ENCODE measurements at regions not wholly inside any gene's neighbourhood (a gene's known extent, or its start where the extent isn't known, plus 50 kb on each side); places are given as distances from the start of the nearest gene placed in this dataset.

DNA sequence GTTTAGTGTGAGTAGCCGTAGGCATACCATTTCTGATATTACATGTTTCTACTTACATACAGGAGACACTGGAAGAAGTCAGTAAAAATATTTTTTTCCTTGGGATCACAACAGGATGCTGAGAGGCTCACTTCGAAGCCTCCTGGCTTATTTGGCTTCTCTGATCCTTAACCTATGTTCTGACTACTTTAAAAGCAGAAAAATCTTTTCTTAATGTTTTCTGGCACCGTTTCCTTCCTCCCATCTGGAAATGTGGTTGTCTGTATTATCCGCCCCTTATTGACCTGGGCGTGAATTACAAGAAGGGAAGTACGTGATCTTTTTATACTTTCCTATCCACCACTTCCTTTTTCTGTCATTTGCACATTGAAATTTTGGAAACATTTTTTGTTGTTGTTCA is 379.6 kb downstream of the COL12A1 start:
- no peak for TF ChIP-seq GATA1 (IDR thresholded peaks at IDR 0.05; ENCODE audit: low read depth, low read length)
- TF ChIP-seq POLR2A (IDR thresholded peaks at IDR 0.05; ENCODE audit: low read length): no peak
- no peak for DNase-seq

DNA sequence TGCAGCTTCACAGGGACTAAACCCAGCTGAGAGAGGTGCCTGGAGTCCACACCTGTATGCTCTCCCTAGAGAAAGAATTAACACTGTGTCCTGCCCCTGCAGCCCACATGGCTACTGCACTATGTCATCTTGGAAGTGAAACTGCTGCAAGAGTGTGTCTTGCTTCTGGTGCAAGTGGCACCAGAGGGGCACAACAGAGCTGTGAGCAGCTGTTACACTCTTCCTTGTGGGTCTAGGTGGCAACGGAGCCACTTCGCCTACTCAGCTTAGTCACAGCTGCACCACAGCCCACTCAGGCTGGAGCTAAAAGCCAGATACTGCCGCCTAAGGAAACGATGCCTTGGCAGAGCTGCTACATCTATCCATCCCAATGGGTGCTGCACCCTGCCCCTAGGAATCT is 391.4 kb downstream of the COL12A1 start:
- DNase-seq: no peak
- TF ChIP-seq GATA1 (IDR thresholded peaks at IDR 0.05; ENCODE audit: low read depth, low read length): no peak
- no peak for TF ChIP-seq POLR2A (IDR thresholded peaks at IDR 0.05; ENCODE audit: low read length)

- no peak for TF ChIP-seq POLR2A (IDR thresholded peaks at IDR 0.05; ENCODE audit: low read length)
- no peak for TF ChIP-seq GATA1 (IDR thresholded peaks at IDR 0.05; ENCODE audit: low read depth, low read length)
- no peak for DNase-seq
Measured at GRCh38 chr6:74807674-74808073, 398.2 kb downstream of the COL12A1 start.

DNA sequence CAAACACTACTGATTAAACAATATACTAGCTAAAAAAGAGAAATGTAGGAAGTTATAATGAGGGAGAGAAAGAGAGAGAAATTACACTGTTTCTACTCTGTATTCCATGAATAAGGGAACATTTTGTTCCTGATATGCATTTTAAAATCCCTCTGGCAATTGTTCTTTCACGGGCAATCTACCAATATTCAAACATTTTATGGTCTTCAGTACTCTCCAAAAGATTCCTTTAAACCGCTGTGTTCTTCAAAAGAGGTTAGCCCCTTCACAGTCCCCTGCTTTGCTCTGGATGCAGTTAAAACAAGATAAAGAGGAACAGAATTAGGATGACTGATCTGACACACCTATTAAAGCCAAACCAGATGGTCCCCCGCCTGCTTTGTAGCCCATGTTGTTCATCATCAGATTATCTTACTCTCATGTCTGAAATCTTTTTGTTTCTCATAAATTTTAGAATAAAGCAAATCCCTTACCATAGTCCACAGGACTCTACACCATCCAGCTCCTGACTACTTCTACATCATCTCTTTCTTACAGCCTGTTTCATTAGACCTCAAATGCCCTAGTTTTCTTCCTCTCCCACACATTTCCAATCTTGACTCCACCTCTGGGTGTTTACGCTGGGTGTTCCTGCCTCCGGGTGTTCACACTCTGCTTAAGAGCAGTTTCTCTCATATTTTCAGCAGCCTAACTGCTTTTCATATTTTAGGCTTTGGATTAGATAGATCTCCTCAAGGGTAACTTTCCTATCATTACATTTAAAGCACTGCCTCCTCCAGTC is 399.7 kb downstream of the COL12A1 start:
- no peak for TF ChIP-seq GATA1 (IDR thresholded peaks at IDR 0.05; ENCODE audit: low read depth, low read length)
- no peak for TF ChIP-seq POLR2A (IDR thresholded peaks at IDR 0.05; ENCODE audit: low read length)
- no peak for DNase-seq

DNA sequence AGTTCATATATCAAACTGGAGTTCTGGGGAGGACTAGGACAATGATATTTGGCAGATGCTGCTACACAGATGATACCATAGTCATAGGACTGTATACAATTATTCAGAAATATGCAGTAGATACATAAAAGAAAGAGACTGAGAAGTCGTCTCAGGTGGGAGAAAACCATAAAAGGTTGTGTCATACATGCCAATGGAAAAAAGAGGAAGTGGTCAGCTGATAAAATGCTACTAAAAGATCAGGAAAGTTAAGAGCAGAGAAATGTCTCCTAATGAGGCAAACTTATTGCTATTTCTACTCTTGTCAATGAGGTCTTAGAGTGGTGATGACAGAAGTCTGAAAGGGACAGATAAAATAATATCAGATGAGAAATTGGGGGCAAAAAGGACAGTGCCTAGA is 407.6 kb downstream of the COL12A1 start:
- no peak for DNase-seq
- TF ChIP-seq GATA1 (IDR thresholded peaks at IDR 0.05; ENCODE audit: low read depth, low read length) (no peak), POLR2A (IDR thresholded peaks at IDR 0.05; ENCODE audit: low read length) (no peak)

- no peak for DNase-seq
- TF ChIP-seq GATA1 (IDR thresholded peaks at IDR 0.05; ENCODE audit: low read depth, low read length): no peak
- TF ChIP-seq POLR2A (IDR thresholded peaks at IDR 0.05; ENCODE audit: low read length): no peak
Measured at GRCh38 chr6:74785236-74785635, 420.6 kb downstream of the COL12A1 start.

- TF ChIP-seq POLR2A (IDR thresholded peaks at IDR 0.05; ENCODE audit: low read length): no peak
- TF ChIP-seq GATA1 (IDR thresholded peaks at IDR 0.05; ENCODE audit: low read depth, low read length): no peak
- DNase-seq: no peak
Measured at GRCh38 chr6:74782346-74782745, 423.5 kb downstream of the COL12A1 start.

GRCh38 chr6:74780831-74781230 is 425.0 kb downstream of the COL12A1 start:
- TF ChIP-seq POLR2A (IDR thresholded peaks at IDR 0.05; ENCODE audit: low read length): no peak
- no peak for TF ChIP-seq GATA1 (IDR thresholded peaks at IDR 0.05; ENCODE audit: low read depth, low read length)
- no peak for DNase-seq

GRCh38 chr6:74768738-74769137 is 437.1 kb downstream of the COL12A1 start:
- no peak for DNase-seq
- TF ChIP-seq POLR2A (IDR thresholded peaks at IDR 0.05; ENCODE audit: low read length) (no peak), GATA1 (IDR thresholded peaks at IDR 0.05; ENCODE audit: low read depth, low read length) (no peak)

DNA sequence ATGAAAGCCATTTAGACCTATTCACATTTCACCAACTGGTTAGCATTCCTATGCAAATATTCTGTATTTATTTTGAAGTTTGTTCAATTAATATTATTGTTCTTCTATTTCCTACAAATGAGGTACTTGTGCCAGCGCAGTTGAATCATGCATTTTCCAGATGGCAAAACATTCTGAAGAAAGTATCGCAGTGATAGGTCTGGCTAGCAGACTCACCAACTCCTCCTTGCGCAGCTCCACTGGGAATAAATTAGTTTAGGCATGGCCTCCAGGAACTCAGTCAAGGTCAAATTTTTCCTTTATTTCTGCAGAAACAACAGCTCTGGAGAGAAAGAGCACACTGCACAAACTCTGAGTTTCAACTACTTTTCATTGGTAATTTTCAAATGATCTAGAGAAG is 437.7 kb downstream of the COL12A1 start:
- DNase-seq: no peak
- TF ChIP-seq GATA1 (IDR thresholded peaks at IDR 0.05; ENCODE audit: low read depth, low read length): no peak
- no peak for TF ChIP-seq POLR2A (IDR thresholded peaks at IDR 0.05; ENCODE audit: low read length)

DNA sequence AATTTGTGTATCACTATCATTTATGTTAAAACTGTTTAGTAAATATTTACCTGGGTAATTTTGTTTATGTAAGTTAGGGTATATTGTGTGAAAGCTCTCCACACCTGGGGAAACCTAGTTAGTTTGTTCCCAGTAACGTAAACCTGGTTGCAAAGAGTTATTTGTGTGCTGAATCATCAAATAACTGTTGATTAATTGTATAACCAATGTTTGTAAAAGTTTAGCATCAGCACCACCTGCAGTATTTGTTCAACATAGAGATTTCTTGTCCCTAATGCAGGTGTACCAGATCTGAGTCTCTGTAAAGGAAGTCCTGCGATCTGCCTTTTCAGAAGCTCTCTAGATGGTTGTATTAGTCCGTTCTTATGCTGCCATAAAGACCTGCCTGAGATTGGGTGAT is 440.4 kb downstream of the COL12A1 start:
- DNase-seq: no peak
- no peak for TF ChIP-seq GATA1 (IDR thresholded peaks at IDR 0.05; ENCODE audit: low read depth, low read length)
- no peak for TF ChIP-seq POLR2A (IDR thresholded peaks at IDR 0.05; ENCODE audit: low read length)

DNA sequence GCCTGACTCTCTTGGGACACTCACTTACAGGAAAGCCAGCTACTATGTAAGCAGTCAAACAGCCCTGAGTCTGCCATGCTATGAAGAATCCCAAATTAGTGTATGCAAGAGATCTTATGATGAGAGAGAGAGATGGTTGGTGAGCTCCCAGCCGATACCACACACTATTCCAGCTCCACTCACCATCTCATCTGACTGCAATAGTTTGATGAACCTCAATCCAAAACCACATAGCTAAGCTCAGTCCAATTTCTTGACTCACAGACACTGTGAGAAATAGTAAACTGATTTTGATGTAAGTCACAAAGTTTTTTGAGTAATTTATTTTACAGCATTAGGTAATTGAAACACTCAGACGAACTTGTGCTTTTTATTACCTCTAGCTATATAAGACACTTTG is 441.4 kb downstream of the COL12A1 start:
- no peak for DNase-seq
- TF ChIP-seq POLR2A (IDR thresholded peaks at IDR 0.05; ENCODE audit: low read length): no peak
- TF ChIP-seq GATA1 (IDR thresholded peaks at IDR 0.05; ENCODE audit: low read depth, low read length): no peak

DNA sequence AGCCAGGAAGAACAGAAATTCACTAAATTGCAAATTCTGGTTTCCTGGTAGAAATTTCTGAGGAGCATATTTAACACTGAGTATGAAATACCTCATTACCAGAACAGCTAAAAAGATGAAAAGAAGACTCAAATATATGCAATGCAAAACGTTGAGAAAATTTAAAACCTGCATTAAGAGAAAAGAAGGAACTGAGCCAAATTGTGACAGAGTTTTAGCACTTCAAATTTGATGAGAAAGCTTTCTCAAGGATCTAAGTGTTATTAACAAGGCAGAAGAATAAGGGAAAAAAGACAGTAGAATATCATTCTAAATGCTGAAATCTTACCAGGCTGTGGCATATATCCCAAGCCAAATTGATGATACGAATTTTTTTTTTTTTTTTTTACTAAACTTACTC is 443.0 kb downstream of the COL12A1 start:
- no peak for DNase-seq
- TF ChIP-seq POLR2A (IDR thresholded peaks at IDR 0.05; ENCODE audit: low read length) (no peak), GATA1 (IDR thresholded peaks at IDR 0.05; ENCODE audit: low read depth, low read length) (no peak)

GRCh38 chr6:74757813-74758212 is 448.0 kb downstream of the COL12A1 start:
- DNase-seq: no peak
- TF ChIP-seq GATA1 (IDR thresholded peaks at IDR 0.05; ENCODE audit: low read depth, low read length) (no peak), POLR2A (IDR thresholded peaks at IDR 0.05; ENCODE audit: low read length) (no peak)

DNA sequence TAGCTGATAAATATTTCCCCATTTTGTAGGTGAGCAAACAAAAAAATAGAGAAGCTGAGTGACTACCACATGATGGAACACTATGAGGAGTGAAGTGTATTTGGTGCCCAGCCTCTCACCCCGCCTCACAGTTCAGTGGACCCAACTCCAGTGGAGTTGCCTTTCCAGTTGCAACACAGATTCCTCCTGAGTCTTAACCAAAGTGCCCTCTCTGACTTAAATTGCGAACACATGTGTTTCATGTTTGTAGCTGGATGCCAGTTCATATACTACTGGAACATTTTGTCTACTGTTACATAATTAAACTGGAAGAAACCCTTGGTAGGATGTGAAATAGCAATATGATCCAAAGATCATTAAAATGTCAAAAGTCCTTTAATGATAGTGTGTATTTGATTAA is 448.9 kb downstream of the COL12A1 start:
- no peak for TF ChIP-seq GATA1 (IDR thresholded peaks at IDR 0.05; ENCODE audit: low read depth, low read length)
- no peak for TF ChIP-seq POLR2A (IDR thresholded peaks at IDR 0.05; ENCODE audit: low read length)
- DNase-seq: no peak

All from erythroblast (primary cell).